ENCODE measurements at regions not wholly inside any gene's neighbourhood (a gene's known extent, or its start where the extent isn't known, plus 50 kb on each side); places are given as distances from the start of the nearest gene placed in this dataset.

DNA sequence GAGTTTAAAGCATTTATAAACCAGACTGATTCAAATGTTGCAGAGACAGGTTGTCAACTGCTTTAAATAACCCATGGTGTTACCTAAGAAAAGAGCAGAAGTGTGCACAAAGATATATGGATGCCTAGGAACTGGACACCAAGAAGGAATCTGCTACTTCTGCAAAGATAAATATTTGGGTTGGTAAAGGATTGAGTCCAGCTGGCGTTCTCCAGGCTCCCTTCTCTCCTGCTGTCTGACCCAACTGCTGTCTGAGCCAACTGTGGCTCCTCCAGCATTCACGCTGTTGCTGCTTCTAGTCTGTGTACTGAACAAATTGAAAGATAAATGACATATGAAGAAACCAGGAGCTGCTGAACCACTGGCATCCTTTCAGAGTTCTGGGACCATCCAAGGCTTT is 1167.8 kb upstream of the PRKX start:
- Histone ChIP-seq H3K4me3 (ENCODE audit: low read length, poor library complexity, severe bottlenecking) (no peak overlapping the region), H3K27me3 (ENCODE audit: insufficient read depth, low read length, poor library complexity, severe bottlenecking) (no peaks in the 10 kb centered on the region), H3K36me3 (ENCODE audit: insufficient read depth, low read length) (no peaks in the 10 kb centered on the region), H3K4me1 (ENCODE audit: insufficient read depth, low read length, poor library complexity, severe bottlenecking) (no peaks in the 10 kb centered on the region), H3K9ac (ENCODE audit: low read depth, low read length, poor library complexity, severe bottlenecking) (no peak overlapping the region), H3K9me3 (ENCODE audit: insufficient read depth, low read depth, low read length) (no peaks in the 10 kb centered on the region), H3K4me2 (ENCODE audit: low read depth, low read length, poor library complexity, severe bottlenecking) (no peak overlapping the region), H3K79me2 (ENCODE audit: insufficient read depth, low read length) (no peaks in the 10 kb centered on the region), H3K9me2 (replicated peaks; ENCODE audit: low read depth, low read length) (no peaks in the 10 kb centered on the region), H2AFZ (ENCODE audit: low read length) (no peak overlapping the region), H3F3A (ENCODE audit: low read depth) (no peaks in the 10 kb centered on the region), H4K20me1 (ENCODE audit: insufficient read depth, low read length, poor library complexity, severe bottlenecking) (no peaks in the 10 kb centered on the region)
- TF ChIP-seq EZH2phosphoT487 (IDR thresholded peaks at IDR 0.05; ENCODE audit: borderline replicate concordance) = no peak
- TF ChIP-seq, protein P1, sequence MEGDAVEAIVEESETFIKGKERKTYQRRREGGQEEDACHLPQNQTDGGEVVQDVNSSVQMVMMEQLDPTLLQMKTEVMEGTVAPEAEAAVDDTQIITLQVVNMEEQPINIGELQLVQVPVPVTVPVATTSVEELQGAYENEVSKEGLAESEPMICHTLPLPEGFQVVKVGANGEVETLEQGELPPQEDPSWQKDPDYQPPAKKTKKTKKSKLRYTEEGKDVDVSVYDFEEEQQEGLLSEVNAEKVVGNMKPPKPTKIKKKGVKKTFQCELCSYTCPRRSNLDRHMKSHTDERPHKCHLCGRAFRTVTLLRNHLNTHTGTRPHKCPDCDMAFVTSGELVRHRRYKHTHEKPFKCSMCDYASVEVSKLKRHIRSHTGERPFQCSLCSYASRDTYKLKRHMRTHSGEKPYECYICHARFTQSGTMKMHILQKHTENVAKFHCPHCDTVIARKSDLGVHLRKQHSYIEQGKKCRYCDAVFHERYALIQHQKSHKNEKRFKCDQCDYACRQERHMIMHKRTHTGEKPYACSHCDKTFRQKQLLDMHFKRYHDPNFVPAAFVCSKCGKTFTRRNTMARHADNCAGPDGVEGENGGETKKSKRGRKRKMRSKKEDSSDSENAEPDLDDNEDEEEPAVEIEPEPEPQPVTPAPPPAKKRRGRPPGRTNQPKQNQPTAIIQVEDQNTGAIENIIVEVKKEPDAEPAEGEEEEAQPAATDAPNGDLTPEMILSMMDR (conservative IDR thresholded peaks at IDR 0.05; ENCODE audit: low read length) = no peak

DNA sequence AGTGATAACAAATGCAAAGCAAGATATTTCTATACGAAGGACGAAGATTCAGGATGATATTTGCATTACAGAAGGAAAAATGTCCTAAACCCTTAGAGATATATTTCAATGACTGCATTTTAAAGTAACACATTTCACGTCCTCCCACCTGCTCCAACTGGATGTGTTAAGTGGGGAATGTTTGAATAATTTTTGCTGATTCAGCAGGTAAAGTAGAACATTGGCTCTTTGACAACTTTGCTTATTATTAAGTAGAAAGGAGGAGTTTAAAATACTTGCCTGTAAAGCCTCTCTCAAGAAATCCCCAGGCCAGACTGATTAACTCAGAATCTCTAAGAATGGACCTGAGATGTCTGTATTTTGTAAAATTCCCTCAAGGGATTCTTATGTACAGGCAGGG is 1165.2 kb upstream of the PRKX start:
- no peaks in the 10 kb centered on the region for H3K4me1 ChIP-seq (ENCODE audit: insufficient read depth, low read length, poor library complexity, severe bottlenecking)
- no peak for TF ChIP-seq EZH2phosphoT487 (IDR thresholded peaks at IDR 0.05; ENCODE audit: borderline replicate concordance)
- TF ChIP-seq, protein P1 (conservative IDR thresholded peaks at IDR 0.05; ENCODE audit: low read length) = no peak

DNA sequence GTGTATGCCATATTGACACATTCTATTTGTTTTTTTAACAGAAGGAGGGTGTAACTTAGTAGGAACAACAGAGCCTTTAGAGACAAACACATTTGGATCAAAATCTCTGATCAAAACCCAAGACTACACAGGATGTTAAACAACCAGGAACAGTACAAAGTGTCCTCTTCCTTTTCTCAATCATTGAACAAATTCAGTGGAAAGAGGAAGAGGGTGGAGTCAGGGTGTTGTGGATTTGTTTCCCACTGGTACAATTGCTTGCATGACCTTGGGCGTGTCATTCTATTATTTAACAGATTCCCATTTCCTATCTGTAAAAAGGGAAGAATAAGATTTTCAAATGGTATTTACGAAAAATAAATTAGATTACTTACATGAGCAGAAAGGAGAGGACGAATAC is 1162.8 kb upstream of the PRKX start:
- Histone ChIP-seq H3K4me2 (ENCODE audit: low read depth, low read length, poor library complexity, severe bottlenecking) (no peak overlapping the region), H3K4me1 (ENCODE audit: insufficient read depth, low read length, poor library complexity, severe bottlenecking) (no peaks in the 10 kb centered on the region), H2AFZ (ENCODE audit: low read length) (no peak overlapping the region), H3K27me3 (ENCODE audit: insufficient read depth, low read length, poor library complexity, severe bottlenecking) (no peaks in the 10 kb centered on the region), H3K79me2 (ENCODE audit: insufficient read depth, low read length) (no peaks in the 10 kb centered on the region), H3K4me3 (ENCODE audit: low read length, poor library complexity, severe bottlenecking) (no peak overlapping the region), H3F3A (ENCODE audit: low read depth) (no peaks in the 10 kb centered on the region), H3K9me2 (replicated peaks; ENCODE audit: low read depth, low read length) (no peaks in the 10 kb centered on the region), H3K9ac (ENCODE audit: low read depth, low read length, poor library complexity, severe bottlenecking) (no peak overlapping the region), H3K36me3 (ENCODE audit: insufficient read depth, low read length) (no peaks in the 10 kb centered on the region), H4K20me1 (ENCODE audit: insufficient read depth, low read length, poor library complexity, severe bottlenecking) (no peaks in the 10 kb centered on the region), H3K9me3 (ENCODE audit: insufficient read depth, low read depth, low read length) (no peaks in the 10 kb centered on the region)
- no peak for TF ChIP-seq EZH2phosphoT487 (IDR thresholded peaks at IDR 0.05; ENCODE audit: borderline replicate concordance)
- TF ChIP-seq, protein P1 (conservative IDR thresholded peaks at IDR 0.05; ENCODE audit: low read length) = no peak

More for the DNA sequence above, 1165.2 kb upstream of the PRKX start:
- no peak overlapping the region for H3K4me2 ChIP-seq (ENCODE audit: low read depth, low read length, poor library complexity, severe bottlenecking)
- no peaks in the 10 kb centered on the region for H3K27me3 ChIP-seq (ENCODE audit: insufficient read depth, low read length, poor library complexity, severe bottlenecking)
- H2AFZ ChIP-seq (ENCODE audit: low read length) = no peak overlapping the region
- H3F3A ChIP-seq (ENCODE audit: low read depth) = no peaks in the 10 kb centered on the region
- H3K9me3 ChIP-seq (ENCODE audit: insufficient read depth, low read depth, low read length) = no peaks in the 10 kb centered on the region
- no peaks in the 10 kb centered on the region for H4K20me1 ChIP-seq (ENCODE audit: insufficient read depth, low read length, poor library complexity, severe bottlenecking)
- no peak overlapping the region for H3K9ac ChIP-seq (ENCODE audit: low read depth, low read length, poor library complexity, severe bottlenecking)
- H3K4me3 ChIP-seq (ENCODE audit: low read length, poor library complexity, severe bottlenecking) = no peak overlapping the region
- no peaks in the 10 kb centered on the region for H3K36me3 ChIP-seq (ENCODE audit: insufficient read depth, low read length)
- H3K79me2 ChIP-seq (ENCODE audit: insufficient read depth, low read length) = no peaks in the 10 kb centered on the region
- H3K9me2 ChIP-seq (replicated peaks; ENCODE audit: low read depth, low read length) = no peaks in the 10 kb centered on the region

Data from Loucy (cell line).